GM12874 (cell line): ENCODE measurements at regions not wholly inside any gene's neighbourhood (a gene's known extent, or its start where the extent isn't known, plus 50 kb on each side); places are given as distances from the start of the nearest gene placed in this dataset.

Experiments
- CTCF ChIP-seq: IDR thresholded peaks from 2 replicates; pipeline ENCODE4 v1.5.1; 2011; ENCODE audit warnings: low read depth, mild to moderate bottlenecking, control low read depth, low read length, moderate library complexity; ENCODE audit not compliant: insufficient read depth

- TF ChIP-seq CTCF = no peak
These were observed 195.5 kb downstream of the RGS3 start for GRCh38 chr9:113659039-113659438.

GRCh38 chr9:113659740-113660139 lies 196.2 kb downstream of the RGS3 start:
- no peak for TF ChIP-seq CTCF

GRCh38 chr9:113660196-113660595 lies 196.7 kb downstream of the RGS3 start:
- TF ChIP-seq CTCF = no peak

- TF ChIP-seq CTCF = no peak
These were observed 197.5 kb downstream of the RGS3 start for GRCh38 chr9:113661074-113661473.

GRCh38 chr9:113664181-113664875 lies 200.8 kb downstream of the RGS3 start:
- TF ChIP-seq CTCF = no peak

- TF ChIP-seq CTCF = no peak
These were observed 201.5 kb downstream of the RGS3 start for GRCh38 chr9:113665064-113665463.

- TF ChIP-seq CTCF = no peak
These were observed 202.2 kb downstream of the RGS3 start for GRCh38 chr9:113665756-113666155.

- no peak for TF ChIP-seq CTCF
These were observed 204.5 kb downstream of the RGS3 start for GRCh38 chr9:113668061-113668460.
